Psoas muscle (tissue), 7 donors: ENCODE measurements at regions not wholly inside any gene's neighbourhood (a gene's known extent, or its start where the extent isn't known, plus 50 kb on each side); places are given as distances from the start of the nearest gene placed in this dataset.

Source experiments
- ATAC-seq, 4 donors: fragments of 200-7000 bp; cut with Tn5 transposase; one replicate each; pipeline ENCODE4 v1.9.1; 2020; ENCODE audit warnings: moderate library complexity in 3 of 4, mild to moderate bottlenecking in 2 of 4
- DNase-seq, 2 donors: peaks; one replicate each; pipeline ENCODE4 v3.0.0-alpha.2; 2020
- H3K27ac ChIP-seq: fragments of 200-600 bp; one replicate; pipeline ENCODE4 v1.8.0; 2022
- H3K27me3 ChIP-seq, 3 donors: fragments of 200-600 bp in 1 of 3; one replicate each; pipeline versions ENCODE4 v1.6.1 to v1.8.0; 2013 to 2022; ENCODE audit warnings: low read length in 2 of 3, mild to moderate bottlenecking in 2 of 3, moderate library complexity in 1 of 3; ENCODE audit not compliant: insufficient read depth in 3 of 3
- H3K36me3 ChIP-seq, 2 donors: fragments of 200-600 bp in 1 of 2; one replicate each; pipeline versions ENCODE4 v1.6.1 to v1.8.0; 2013 to 2022; ENCODE audit warnings: low read depth in 1 of 2, mild to moderate bottlenecking in 1 of 2, moderate library complexity in 1 of 2; ENCODE audit not compliant: insufficient read depth in 1 of 2
- H3K4me1 ChIP-seq: fragments of 200-600 bp; one replicate; pipeline ENCODE4 v1.8.0; 2022
- H3K4me3 ChIP-seq: fragments of 200-600 bp; one replicate; pipeline ENCODE4 v1.8.0; 2022; ENCODE audit warnings: mild to moderate bottlenecking
- H3K9me3 ChIP-seq: fragments of 200-600 bp; one replicate; pipeline ENCODE4 v1.8.0; 2022
- CTCF ChIP-seq: fragments of 200-600 bp; IDR thresholded peaks from one replicate; pipeline ENCODE4 v1.8.0; 2022; ENCODE audit warnings: antibody characterized with exemption
- WGBS, 3 donors: extraction: QIAGEN DNeasy Blood & Tissue Kit; methylation state at CpG; one replicate each; pipeline versions ENCODE4 v1.1.6 to v1.1.7; 2013; 5-methylcytosine and 5-hydroxymethylcytosine counted together
- intact Hi-C, 2 donors: fragments of 100-400 bp; cut with DNase I; formaldehyde crosslinking; loops; one replicate each; pipeline versions ENCODE4 v1.11.0 to v1.14.2; 2022
- donor health status: healthy with polysubstance abuse.
- donor health status: DM: no; HTN: no; CAD: no; lungs with moderate emphysema.
- donor health status: Bipolar disorder and iron deficiency.
- donor health status: healthy.
- donor health status: DM: yes; HTN: yes; CAD: no.
- donor health status: DM: no; HTN: no; CAD: no.
- donor health status: DM: yes; HTN: yes; CAD: no.

GRCh38 chr10:6738112-6738768, 158.2 kb upstream of the PRKCQ start:
- H3K9me3 ChIP-seq = no peaks in the 10 kb centered on the region
- no peak for TF ChIP-seq CTCF
- peak overlapping the region; percentile 94 for H3K27ac ChIP-seq
- ATAC-seq = peak in 3 of 4 donors; percentile 54 to 64 (median 58)
- WGBS, 3 donors = 4 to 5% (median 4%) methylated on average over 14 of the region's 14 CpGs
- H3K36me3 ChIP-seq = no peaks in the 10 kb centered on the region
- intact Hi-C loops = no loop called here
- H3K27me3 ChIP-seq = no peaks in the 10 kb centered on the region
- DNase-seq = no peak
- H3K4me1 ChIP-seq = peaks cover 48% of the 10 kb centered on the region
- H3K4me3 ChIP-seq = peak overlapping the region; percentile 63

GRCh38 chr10:6737758-6738111, 157.7 kb upstream of the PRKCQ start:
- DNase-seq = no peak
- Histone ChIP-seq H3K4me1 (peaks cover 50% of the 10 kb centered on the region), H3K4me3 (peak overlapping the region; percentile 63), H3K36me3 (no peaks in the 10 kb centered on the region), H3K27me3 (no peaks in the 10 kb centered on the region), H3K9me3 (no peaks in the 10 kb centered on the region), H3K27ac (peak overlapping the region; percentile 94)
- intact Hi-C loops = no loop called here
- peak in 3 of 4 donors; percentile 34 to 51 (median 45) for ATAC-seq
- 21 to 32% (median 22%) methylated on average over 6 of the region's 6 CpGs for WGBS, 3 donors
- no peak for TF ChIP-seq CTCF

- Histone ChIP-seq H3K27me3 (no peaks in the 10 kb centered on the region), H3K4me1 (peaks cover 50% of the 10 kb centered on the region), H3K4me3 (peak overlapping the region; percentile 63), H3K36me3 (no peaks in the 10 kb centered on the region), H3K9me3 (no peaks in the 10 kb centered on the region), H3K27ac (peak overlapping the region; percentile 94)
- ATAC-seq (peak; percentile 89 to 91 (median 90)), DNase-seq (peak; percentile 29 to 73)
- no peak for TF ChIP-seq CTCF
- intact Hi-C loops = no loop called here
- 34 to 38% (median 34%) methylated on average over 9 of the region's 9 CpGs for WGBS, 3 donors
Observed at GRCh38 chr10:6737080-6737641, 157.1 kb upstream of the PRKCQ start.

GRCh38 chr10:6734286-6734685, 154.2 kb upstream of the PRKCQ start:
- intact Hi-C loops = no loop called here
- H3K4me1 ChIP-seq = peaks cover 33% of the 10 kb centered on the region
- no peak overlapping the region for H3K4me3 ChIP-seq
- H3K36me3 ChIP-seq = no peaks in the 10 kb centered on the region
- H3K27ac ChIP-seq = peak overlapping the region; percentile 15
- H3K9me3 ChIP-seq = no peaks in the 10 kb centered on the region
- TF ChIP-seq CTCF = no peak
- ATAC-seq = no peak
- H3K27me3 ChIP-seq = no peaks in the 10 kb centered on the region
- WGBS, 3 donors = 56 to 83% (median 58%) methylated on average over 11 of the region's 11 CpGs
- no peak for DNase-seq
